Esophagus squamous epithelium (tissue), 5 donors: ENCODE measurements at regions not wholly inside any gene's neighbourhood (a gene's known extent, or its start where the extent isn't known, plus 50 kb on each side); places are given as distances from the start of the nearest gene placed in this dataset.
A peak's percentile ranks its signal among the peaks of the same experiment; 100 is the strongest.

Source experiments
- DNase-seq: peaks from one replicate; lab custom pipeline; 2025; lab: John Stamatoyannopoulos, UW
- H3K27ac ChIP-seq, 4 donors: fragments of 200-600 bp; sonication (generic); one replicate each; pipeline ENCODE4 v1.5.1; 2016 to 2019; ENCODE audit warnings: mild to moderate bottlenecking in 1 of 4
- H3K27me3 ChIP-seq, 4 donors: fragments of 200-600 bp; sonication (generic); 1 replicate in 3 of 4; 2 replicates in 1 of 4; pipeline versions ENCODE4 v1.5.1 to v1.6.0; 2017 to 2021; ENCODE audit warnings: antibody characterized with exemption in 1 of 4
- H3K36me3 ChIP-seq, 3 donors: fragments of 200-600 bp; sonication (generic); one replicate each; pipeline ENCODE4 v1.5.1; 2016 to 2019
- H3K4me1 ChIP-seq, 3 donors: fragments of 200-600 bp; sonication (generic); one replicate each; pipeline ENCODE4 v1.5.1; 2017 to 2019
- H3K4me3 ChIP-seq, 4 donors: fragments of 200-600 bp; sonication (generic); 1 replicate in 3 of 4; 2 replicates in 1 of 4; pipeline ENCODE4 v1.5.1; 2016 to 2019; ENCODE audit warnings: mild to moderate bottlenecking in 2 of 4, moderate library complexity in 1 of 4
- H3K9me3 ChIP-seq, 3 donors: fragments of 200-600 bp; sonication (generic); one replicate each; pipeline ENCODE4 v1.5.1; 2016 to 2019
- CTCF ChIP-seq, 6 experiments: fragments of 450-650 bp in 4 of 6; fragments of 200-600 bp in 2 of 6; sonication (generic) in 2 of 6; IDR thresholded peaks; one replicate each; pipeline ENCODE4 v1.5.1; 2016 to 2019; ENCODE audit warnings: antibody characterized with exemption in 6 of 6, mild to moderate bottlenecking in 4 of 6, moderate library complexity in 4 of 6
- POLR2A ChIP-seq, 4 donors: fragments of 450-650 bp; IDR thresholded peaks; one replicate each; pipeline ENCODE4 v1.6.1; 2017; ENCODE audit warnings: antibody characterized with exemption in 4 of 4, mild to moderate bottlenecking in 4 of 4, moderate library complexity in 3 of 4
- WGBS, 2 donors: methylation state at CpG; one replicate each; pipeline ENCODE4 v1.1.5; 2018; 5-methylcytosine and 5-hydroxymethylcytosine counted together
- intact Hi-C: fragments of 100-400 bp; cut with DNase I; formaldehyde crosslinking; loops from one replicate; pipeline ENCODE4 v1.15.0; 2022
- donor health status: DM: yes; HTN: yes; CAD: no.

- no peak for DNase-seq
- H3K4me3 ChIP-seq, result no peak overlapping the region
Observed at GRCh38 chr5:8184455-8185063, 315.6 kb downstream of the MTRR start.

GRCh38 chr5:8185852-8186251 lies 316.9 kb downstream of the MTRR start:
- WGBS, 2 donors, result 75 to 94% methylated on average over 1 of the region's 1 CpG
- TF ChIP-seq POLR2A (IDR thresholded peaks at IDR 0.05) (no peak), CTCF (IDR thresholded peaks at IDR 0.05) (no peak)
- H3K27ac ChIP-seq, result no peak overlapping the region
- H3K4me1 ChIP-seq, result no peaks in the 10 kb centered on the region
- no peaks in the 10 kb centered on the region for H3K36me3 ChIP-seq
- no peaks in the 10 kb centered on the region for H3K9me3 ChIP-seq
- no peaks in the 10 kb centered on the region for H3K27me3 ChIP-seq
- no peak for DNase-seq
- no peak overlapping the region for H3K4me3 ChIP-seq
- intact Hi-C loops, result no loop called here

More at GRCh38 chr5:8184455-8185063, 315.6 kb downstream of the MTRR start:
- Histone ChIP-seq H3K36me3 (no peaks in the 10 kb centered on the region), H3K9me3 (no peaks in the 10 kb centered on the region), H3K27ac (no peak overlapping the region), H3K27me3 (no peaks in the 10 kb centered on the region), H3K4me1 (no peaks in the 10 kb centered on the region)
- intact Hi-C loops, result no loop called here
- TF ChIP-seq POLR2A (IDR thresholded peaks at IDR 0.05) (no peak), CTCF (IDR thresholded peaks at IDR 0.05) (peak in 5 of 6 experiments; percentile 36 to 60 (median 54))
- 33 to 35% methylated on average over 4 to 5 of the region's 5 CpGs for WGBS, 2 donors

GRCh38 chr5:8188874-8189565 lies 320.1 kb downstream of the MTRR start:
- 39 to 50% methylated on average over 4 to 6 of the region's 6 CpGs for WGBS, 2 donors
- intact Hi-C loops, result no loop called here
- Histone ChIP-seq H3K4me3 (no peak overlapping the region), H3K9me3 (no peaks in the 10 kb centered on the region), H3K36me3 (no peaks in the 10 kb centered on the region), H3K27me3 (no peaks in the 10 kb centered on the region), H3K4me1 (no peaks in the 10 kb centered on the region), H3K27ac (no peak overlapping the region)
- no peak for DNase-seq
- TF ChIP-seq POLR2A (IDR thresholded peaks at IDR 0.05), result no peak
- no peak for TF ChIP-seq CTCF (IDR thresholded peaks at IDR 0.05)

- Histone ChIP-seq H3K4me3 (no peak overlapping the region), H3K27ac (no peak overlapping the region), H3K36me3 (no peaks in the 10 kb centered on the region), H3K27me3 (no peaks in the 10 kb centered on the region), H3K9me3 (no peaks in the 10 kb centered on the region), H3K4me1 (no peaks in the 10 kb centered on the region)
- no peak for DNase-seq
- 66 to 68% methylated on average over 3 of the region's 3 CpGs for WGBS, 2 donors
- intact Hi-C loops, result no loop called here
- TF ChIP-seq CTCF (IDR thresholded peaks at IDR 0.05) (no peak), POLR2A (IDR thresholded peaks at IDR 0.05) (no peak)
Observed at GRCh38 chr5:8192840-8193239, 323.9 kb downstream of the MTRR start.

GRCh38 chr5:8196061-8196460 lies 327.1 kb downstream of the MTRR start:
- intact Hi-C loops, result no loop called here
- no peaks in the 10 kb centered on the region for H3K36me3 ChIP-seq
- no peaks in the 10 kb centered on the region for H3K9me3 ChIP-seq
- no peak overlapping the region for H3K27ac ChIP-seq
- TF ChIP-seq POLR2A (IDR thresholded peaks at IDR 0.05) (no peak), CTCF (IDR thresholded peaks at IDR 0.05) (no peak)
- WGBS, 2 donors, result 24 to 40% methylated on average over 2 of the region's 2 CpGs
- no peak overlapping the region for H3K4me3 ChIP-seq
- DNase-seq, result no peak
- H3K27me3 ChIP-seq, result no peaks in the 10 kb centered on the region
- no peaks in the 10 kb centered on the region for H3K4me1 ChIP-seq
